Non-pigmented ciliary epithelial cell (primary cell): ENCODE measurements at regions not wholly inside any gene's neighbourhood (a gene's known extent, or its start where the extent isn't known, plus 50 kb on each side); places are given as distances from the start of the nearest gene placed in this dataset.
"Not testable (repeated sequence)": the region's sequence is repeated elsewhere in the genome, so short reads cannot be mapped to it uniquely, and the experiment has no call there.

Experiments used
- DNase-seq: peaks from one replicate; pipeline ENCODE4 v3.0.0-alpha.2; 2010; ENCODE audit warnings: low read depth

DNA sequence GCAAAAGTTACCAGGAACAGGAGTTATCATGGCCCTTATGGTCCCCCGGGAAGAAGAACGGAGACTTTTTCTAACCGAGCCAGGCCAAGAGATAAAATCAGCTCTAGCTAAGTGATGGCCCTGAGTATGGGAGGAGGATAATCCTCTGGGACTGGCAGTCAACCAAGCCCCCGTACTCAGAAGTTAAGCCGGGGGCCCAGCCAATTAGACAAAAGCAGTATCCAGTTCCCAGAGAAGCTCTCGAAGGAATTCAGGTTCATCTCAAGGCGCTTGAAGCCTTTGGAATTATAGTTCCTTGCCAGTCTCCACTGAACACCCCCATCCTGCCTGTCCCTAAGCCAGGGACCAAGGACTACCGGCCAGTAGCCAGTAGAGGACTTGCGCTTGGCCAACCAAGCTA, 365.3 kb upstream of the TCF4 start:
- no peak for DNase-seq

DNA sequence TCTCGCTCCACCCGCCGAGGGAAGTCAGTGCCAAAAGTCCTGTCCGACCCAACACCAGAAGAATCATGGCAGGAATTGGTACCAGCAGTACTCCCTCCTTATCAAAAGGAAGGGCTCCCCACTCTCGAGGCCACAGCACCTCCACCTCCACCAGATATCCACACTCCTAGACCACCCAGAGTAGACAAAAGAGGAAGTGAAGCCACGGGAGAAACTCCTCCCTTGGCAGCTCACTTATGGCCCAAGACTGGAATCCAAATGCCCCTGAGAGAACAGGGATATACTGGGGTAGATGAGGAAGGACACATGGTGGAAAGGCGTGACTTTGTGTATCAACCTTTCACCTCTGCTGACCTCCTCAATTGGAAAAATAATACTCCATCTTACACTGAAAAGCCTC, 363.7 kb upstream of the TCF4 start:
- not testable (repeated sequence) for DNase-seq

DNA sequence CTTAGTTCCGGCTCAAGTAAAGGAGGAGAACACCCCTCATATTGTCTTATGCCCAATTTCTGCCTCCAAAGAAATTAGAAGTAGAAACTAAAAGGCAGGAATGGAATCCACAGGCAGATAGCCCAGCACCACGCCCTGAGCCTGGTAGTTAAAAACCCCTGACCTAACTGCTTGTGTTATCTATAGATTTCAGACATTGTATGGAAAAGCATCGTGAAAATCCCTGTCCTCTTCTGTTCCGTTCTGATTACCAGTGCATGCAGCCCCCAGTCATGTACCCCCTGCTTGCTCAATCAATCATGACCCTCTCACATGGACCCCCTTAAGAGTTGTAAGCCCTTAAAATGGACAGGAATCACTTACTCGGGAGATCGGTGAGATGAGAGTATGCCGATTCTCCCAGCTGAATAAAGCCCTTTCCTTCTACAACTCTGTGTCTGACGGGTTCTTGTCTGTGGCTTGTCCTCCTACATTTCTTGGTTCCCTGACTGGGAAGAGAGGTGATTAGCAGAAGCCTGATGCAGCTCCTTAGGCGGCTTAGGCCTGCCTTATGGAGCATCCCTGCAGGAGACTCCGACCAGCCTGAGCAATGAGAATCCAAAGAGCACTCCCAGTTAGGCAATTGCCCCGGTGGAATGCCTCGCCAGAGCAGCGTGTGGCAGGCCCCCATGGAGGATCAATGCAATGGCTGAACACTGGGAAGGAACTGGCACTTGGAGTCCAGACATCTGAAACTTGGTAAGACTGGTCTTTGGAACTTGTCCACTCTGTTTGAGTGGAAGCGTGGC, 362.6 kb upstream of the TCF4 start:
- DNase-seq: no peak

DNA sequence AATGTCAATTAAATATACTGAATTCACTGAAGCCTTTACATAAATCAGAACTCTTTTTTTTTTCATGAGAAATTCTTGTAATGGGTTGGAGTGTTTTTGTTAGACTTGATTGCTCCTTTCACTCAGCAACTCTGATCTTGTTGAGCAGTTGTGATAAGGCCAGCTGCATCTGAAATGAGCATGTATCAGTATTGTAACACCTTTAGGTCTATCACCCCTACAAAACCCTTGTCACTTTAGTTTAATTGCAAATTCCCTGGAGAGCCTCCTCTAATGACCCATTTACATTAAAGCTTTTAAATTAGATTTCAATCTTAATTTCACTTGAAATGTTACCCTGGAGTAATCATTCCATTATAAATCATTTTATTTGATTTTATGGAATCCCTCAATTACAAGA, 346.8 kb upstream of the TCF4 start:
- DNase-seq: no peak

DNA sequence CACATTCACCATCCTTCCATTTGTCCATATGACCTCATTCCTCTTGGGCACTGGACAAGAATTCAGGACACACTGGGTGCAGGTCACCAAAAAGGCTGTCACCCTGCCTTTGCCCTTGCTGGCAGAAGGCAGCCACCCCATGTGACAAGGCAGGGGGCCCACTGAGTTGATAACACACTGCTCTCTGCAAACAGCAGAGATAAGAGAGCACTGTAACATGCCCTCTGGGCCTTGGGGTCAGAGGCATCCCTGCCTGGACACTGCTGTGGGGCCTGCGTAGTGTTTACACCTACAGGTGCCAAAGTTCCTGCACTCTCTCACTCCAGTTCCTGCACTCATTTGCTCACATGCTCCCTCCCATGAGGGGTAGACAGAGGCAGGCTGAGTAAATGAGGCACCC, 344.7 kb upstream of the TCF4 start:
- no peak for DNase-seq

DNA sequence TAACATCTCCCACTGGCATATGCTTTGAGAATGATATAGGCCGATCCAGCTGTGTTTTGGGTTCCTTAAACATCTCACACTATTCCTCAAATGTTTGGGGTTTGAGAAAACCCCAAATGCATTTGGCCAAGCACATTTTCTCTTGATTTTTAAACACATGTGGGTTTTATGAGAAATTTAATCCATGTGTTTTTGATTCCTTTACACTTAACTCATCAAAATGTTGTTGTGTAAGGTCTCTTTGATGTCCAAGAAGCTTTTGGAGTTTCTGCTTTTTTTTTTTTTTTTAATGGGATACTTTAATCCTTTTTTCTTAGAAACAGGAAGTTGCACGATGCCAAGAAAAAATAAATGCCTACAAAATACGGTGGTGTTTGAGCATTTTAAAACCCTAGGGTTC, 339.8 kb upstream of the TCF4 start:
- DNase-seq: peak; percentile 60

DNA sequence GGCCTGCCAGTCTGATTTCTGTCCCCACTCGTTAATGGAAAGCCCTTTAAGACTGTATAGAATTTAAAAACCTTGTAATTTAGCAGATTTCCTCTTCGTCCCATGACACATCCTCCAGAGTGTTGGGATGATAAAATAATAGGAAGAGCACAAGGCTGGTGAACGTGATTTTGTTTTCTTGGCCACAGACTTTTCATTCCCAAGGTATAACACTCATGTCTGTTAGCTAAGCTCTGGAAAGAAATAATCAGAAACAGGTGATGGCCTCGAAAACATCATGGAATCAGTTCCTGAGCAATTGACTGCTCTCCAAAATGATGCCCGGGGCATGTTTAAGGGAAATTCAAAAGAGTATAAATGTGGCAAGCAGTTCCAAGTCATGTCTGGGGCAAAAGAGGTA, 337.8 kb upstream of the TCF4 start:
- no peak for DNase-seq

DNA sequence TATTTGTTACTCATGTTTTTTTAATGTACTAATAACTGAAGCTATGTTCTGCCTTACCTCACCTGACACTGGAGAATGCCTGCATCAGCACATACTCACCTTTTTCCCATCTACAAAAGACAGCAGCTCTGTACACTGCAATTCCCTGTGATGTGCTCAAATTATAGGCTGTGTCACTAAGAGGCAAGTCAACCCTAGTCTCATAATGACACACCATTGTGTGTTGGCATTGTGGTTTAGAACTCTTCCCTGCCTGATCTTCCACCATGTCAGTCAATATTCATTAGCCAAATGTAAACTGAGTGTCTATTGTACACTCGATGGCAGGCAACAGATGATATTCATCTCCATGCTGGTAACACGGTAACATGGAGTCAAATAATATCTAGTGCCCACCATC, 332.1 kb upstream of the TCF4 start:
- no peak for DNase-seq

DNA sequence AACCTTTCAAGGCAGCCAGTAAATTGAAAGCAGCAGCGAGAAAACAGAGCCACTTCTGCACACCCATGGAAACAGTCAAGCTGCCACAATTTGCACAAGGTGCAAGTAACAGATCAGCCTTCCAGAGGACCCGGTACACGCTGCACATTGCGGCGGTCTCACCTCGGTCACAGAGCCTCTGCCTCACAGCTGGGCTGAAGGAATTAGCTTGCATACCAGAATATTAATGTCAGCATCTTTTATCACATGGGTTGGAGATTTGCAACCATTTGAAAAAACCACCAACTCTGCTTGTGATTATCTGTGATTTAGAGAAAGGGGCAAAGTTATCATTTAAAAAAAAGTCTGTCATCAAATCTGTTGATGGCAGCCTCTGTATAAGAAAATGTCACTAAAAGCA, 330.5 kb upstream of the TCF4 start:
- peak; percentile 18 for DNase-seq

DNA sequence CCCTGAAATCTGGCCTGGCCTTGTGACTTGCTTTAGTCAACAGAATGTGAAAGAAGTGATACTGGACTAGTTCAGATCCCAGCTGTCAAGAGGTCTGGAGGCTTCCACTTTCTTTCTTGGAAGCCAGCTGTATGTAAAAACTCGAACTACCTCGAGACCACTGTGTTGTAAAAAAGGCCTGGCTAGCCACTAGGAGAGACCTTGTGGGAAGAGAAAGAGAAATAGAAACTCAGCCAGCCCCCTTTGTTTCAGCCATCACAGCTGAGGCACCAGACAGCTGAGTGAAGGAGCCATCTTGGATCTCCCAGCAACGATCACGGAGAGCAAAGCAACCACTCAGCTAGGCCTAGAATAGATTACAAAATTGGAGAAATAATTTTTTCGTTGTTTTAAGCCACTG, 324.9 kb upstream of the TCF4 start:
- no peak for DNase-seq

DNA sequence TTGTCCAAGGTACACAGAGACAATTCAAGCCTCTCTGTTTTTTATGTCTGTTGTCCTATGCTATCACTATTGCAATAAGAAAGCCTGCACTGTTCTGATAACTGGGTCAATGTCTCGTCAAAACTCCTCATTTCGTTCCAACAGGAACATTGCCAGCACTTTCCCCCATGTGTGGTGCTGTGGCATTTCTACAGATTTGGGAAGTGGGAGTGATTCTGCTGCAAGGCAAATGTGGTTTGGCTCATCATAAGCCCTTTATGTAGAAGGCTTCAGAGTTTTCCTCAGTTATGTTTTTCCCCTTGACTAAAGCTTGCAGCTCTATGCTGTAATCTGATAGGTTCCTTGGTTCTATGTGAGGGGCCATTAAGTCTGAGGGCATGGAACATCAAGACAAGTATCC, 324.1 kb upstream of the TCF4 start:
- no peak for DNase-seq

DNA sequence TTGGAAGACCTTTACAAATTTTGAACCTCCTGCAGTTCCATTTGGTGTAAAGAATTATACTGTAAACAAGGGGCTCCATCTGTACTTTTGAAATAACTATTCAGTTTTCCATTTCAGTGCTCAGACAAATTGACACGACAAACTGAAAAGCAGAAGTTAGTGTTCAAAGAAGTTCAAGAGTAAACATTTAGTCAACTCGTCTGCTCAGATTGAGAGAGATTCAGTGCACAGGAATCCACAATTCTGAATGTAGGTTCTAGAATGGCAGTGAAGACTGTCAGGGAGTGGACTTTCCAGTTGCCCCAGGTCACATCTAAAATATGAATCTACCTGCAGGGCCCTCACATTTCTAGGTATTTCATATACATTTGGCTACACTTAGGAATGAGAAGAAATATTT, 322.3 kb upstream of the TCF4 start:
- DNase-seq: no peak

DNA sequence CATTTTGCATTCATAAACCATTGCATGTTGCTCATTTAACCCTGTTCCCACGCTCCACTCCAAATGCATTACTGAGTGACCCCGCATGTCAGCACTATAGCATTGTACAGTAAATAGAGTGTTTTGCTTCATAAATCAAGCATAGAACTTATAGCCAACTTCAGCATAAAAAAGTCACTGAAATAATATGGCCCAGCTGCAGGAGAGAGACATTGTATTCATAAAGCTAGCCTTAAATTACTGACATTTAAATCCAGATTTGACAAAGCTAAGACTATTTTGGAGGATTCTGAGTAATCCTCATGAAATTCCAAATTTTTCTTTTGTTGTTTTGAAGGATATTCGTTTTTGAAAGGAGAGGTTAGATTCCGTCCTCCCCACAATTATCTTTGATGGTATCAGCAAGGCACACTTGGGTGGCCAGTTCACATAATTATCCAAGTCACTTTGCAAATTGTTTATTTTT, 320.9 kb upstream of the TCF4 start:
- no peak for DNase-seq

DNA sequence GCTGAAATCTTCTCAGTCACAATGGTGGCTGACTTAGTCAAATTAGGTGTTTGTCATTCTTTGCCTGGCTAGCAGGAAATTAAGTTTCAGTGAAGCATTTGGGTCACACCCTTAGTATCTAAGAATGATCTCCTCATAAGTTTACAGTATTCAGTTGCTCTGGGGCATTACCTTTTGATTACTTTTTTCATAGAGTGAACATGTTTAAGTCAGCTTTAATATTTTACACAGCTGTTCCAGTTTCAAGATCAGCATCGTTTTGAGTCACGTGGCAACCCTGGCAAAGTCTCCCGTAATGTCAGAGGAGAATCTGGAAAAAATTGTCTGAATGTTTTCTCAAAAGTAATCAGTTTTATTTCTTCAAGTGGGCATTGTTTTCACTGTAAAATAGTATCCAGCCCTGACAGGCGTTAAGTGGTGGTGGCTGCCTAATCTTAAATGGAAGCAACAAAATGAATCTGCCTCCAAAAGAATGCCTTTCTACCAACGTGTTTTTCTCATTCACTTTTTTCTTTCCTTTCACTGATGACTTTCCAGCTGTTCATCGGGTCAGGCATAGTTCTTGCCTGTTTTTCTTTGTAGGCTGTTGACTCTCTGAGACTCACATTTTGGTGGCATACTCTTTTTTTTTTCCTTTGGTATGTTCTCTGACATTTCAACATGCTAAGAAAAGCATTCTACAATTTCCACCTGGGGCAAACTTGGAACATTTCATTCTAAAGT, 319.6 kb upstream of the TCF4 start:
- no peak for DNase-seq

DNA sequence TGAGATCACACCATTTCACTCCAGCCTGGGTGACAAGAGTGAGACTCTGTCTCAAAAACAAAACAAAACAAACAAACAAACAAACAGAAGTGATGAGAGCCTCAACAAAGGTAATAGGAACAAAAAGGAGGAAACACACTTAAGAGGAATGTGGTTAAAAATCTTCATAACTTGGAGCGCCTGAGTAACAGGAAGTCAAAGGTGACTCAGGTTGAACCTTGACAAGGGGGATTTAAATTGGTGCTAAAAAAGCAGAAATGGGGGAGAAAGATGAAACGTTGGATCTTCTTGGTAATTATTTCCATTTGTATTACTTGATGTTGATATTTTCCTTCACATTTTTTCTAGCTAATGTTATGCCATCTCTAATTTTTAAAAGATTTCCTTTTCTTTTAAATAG, 318.5 kb upstream of the TCF4 start:
- no peak for DNase-seq

DNA sequence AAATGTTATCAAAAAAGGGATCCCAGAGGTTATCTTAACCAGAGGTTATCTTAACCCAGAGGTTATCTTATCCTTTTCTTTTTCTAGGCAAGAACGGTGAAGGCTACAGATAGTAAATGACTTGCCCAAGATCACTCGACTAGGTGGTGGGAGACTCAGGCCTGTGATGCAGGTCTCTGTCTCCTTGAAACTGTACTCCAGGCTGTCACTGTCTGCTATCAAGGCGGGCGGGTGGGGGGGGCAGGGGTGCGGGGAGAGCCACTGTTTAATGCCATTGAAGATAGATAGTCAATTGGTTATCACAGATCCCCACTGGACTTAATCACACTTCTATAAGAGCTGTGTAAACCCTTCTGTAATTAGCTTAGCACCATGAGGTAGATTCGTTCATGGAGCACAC, 315.9 kb upstream of the TCF4 start:
- no peak for DNase-seq

DNA sequence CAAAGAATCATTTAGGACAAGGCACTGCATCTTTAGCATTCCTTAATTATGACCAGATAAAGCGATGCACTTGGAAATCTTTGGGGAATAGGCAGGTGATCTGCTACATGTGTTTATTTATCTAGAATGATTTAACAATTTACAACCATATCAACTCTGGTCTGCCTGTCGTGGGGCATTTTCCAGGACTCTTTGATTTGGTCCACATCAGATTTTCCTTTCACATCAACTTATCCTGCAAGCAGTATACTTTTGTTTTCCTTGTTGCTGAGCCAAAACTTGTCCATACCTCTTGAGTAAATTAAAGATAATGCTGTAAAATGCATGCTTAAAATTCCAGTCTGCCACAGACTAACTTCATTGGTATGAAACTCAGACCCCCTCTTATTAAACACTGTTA, 312.4 kb upstream of the TCF4 start:
- DNase-seq: peak; percentile 49

DNA sequence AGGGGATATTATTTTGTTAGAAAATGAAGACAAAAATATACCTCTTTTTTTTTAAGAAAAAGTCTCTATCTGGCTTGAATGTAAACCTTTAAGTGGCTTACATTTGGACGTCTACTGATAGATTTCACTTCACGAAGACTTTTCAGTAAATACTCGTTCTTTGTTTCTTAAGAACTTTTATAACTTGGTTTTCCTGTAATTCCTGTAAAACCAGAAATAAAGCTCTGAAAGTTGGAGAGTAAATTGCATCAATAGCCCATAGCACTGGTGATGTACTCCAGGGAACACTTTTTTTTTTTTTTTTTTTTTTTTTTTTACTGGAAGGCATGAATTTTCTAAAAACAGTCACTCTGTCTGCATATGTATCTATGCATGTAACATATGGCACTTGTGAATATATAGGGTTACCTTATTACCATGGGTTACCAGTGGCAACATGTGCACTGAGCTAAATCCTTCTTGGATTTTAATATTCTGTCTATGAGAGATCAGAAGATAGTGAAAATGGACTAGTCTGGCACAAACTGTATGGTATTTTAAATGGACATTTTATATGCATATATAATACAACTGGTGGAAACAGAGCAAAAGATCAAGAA, 309.2 kb upstream of the TCF4 start:
- DNase-seq: no peak

DNA sequence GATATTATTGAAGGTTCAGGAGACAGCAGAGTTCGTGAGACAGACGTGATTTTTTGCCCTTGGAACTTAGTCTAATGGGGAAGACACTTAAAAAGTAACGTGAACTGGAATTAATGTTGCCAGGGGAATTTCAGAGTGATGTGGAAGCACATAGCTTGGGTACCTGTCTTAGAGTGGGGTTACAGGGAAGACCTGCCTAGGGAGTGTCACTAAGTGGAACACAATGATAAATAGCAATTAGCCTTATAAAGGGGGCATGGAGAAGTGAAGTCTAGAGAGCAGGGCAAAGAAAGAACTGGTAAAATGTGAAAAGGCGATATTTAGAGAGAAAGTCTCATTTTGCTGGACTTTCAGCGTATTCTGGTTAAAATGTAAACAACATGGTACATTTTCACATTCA, 306.0 kb upstream of the TCF4 start:
- DNase-seq: no peak

DNA sequence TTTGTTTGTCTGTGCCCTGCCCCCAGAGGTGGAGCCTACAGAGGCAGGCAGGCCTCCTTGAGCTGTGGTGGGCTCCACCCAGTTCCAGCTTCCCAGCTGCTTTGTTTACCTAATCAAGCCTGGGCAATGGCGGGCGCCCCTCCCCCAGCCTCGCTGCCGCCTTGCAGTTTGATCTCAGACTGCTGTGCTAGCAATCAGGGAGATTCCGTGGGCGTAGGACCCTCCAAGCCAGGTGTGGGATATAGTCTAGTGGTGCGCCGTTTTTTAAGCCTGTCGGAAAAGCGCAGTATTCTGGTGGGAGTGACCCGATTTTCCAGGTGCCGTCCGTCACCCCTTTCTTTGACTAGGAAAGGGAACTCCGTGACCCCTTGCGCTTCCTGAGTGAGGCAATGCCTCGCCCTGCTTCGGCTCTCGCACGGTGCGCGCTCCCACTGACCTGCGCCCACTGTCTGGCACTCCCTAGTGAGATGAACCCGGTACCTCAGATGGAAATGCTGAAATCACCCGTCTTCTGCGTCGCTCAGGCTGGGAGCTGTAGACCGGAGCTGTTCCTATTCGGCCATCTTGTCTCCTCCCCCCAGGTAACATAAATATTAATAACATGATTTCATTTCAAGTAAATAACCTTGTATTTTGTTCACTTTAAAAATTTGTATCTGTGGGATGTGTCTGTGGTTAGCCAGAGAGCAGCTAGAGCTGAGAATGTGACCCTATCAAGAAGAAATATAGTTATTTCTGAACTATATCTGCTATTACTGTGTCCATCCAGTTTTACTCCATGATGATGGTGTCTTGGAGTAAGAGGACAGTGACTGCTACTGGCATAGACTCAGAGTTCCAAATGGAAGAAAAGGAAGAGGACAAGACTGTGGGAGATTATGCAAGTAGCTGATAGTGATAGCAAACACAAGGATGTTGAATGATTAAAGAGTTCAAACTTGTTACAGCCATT, 305.1 kb upstream of the TCF4 start:
- DNase-seq: not testable (repeated sequence)

DNA sequence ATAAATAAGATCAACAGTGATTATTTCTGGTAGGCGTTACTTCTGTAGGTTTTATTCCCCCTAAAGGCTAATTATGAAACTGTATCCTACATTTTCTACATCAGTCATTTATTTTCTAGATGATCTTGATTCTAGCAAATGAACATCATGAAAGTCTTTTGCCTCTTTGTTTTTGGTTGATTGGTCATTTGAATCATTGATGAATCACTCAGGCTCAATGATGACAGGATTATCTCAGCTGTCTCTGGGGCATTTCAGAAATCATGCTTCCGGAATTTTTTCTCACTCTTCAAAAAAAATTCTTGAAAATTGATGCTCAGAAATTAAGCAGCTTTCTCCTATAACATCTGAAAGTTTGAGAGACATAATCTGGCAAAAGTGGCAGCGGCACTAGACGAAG, 298.9 kb upstream of the TCF4 start:
- no peak for DNase-seq

DNA sequence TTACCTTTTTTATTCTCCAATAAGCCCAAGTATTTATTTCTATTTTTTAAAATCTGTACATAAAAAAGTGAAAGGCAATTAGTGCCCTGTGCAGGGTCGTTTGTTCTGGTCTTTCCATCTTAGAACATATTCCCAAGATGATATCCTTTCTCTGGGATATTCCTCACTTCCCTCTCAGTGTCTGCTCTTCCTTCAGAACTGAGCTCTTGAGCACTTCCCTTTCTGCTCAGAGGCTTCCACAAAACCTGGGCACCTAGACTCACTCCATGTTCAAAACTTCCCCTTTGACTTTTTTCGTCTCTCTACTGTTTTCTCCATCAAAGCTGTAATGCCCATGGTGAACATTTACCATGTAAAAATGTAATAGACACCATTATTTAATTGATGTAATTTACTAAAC, 296.5 kb upstream of the TCF4 start:
- DNase-seq: no peak
